ENCODE measurements at regions not wholly inside any gene's neighbourhood (a gene's known extent, or its start where the extent isn't known, plus 50 kb on each side); places are given as distances from the start of the nearest gene placed in this dataset.
"Not testable (repeated sequence)": the region's sequence is repeated elsewhere in the genome, so short reads cannot be mapped to it uniquely, and the experiment has no call there.

DNA sequence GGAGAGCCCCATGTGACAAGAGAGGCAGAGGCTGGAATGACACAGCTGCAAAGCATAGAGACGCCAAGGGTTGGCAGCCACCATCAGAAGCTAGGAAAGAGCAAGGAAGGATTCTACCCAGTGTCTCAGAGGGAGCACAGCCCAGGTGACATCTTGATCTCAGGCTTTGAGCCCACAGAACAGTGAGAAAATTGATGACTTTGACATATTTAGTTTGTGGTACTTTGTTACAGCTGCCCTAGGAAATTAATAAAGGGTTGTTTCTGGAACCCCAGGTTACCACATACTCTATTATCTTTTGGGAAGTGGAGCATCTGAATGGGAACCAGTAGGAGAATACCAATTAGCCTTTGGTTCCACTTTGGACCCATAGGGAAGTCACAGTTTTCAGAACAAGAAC is 231.7 kb downstream of the ZNF621 start:
- no peak for DNase-seq

- DNase-seq, result not testable (repeated sequence)
Measured at GRCh38 chr3:40762771-40763170, 238.0 kb downstream of the ZNF621 start.

DNA sequence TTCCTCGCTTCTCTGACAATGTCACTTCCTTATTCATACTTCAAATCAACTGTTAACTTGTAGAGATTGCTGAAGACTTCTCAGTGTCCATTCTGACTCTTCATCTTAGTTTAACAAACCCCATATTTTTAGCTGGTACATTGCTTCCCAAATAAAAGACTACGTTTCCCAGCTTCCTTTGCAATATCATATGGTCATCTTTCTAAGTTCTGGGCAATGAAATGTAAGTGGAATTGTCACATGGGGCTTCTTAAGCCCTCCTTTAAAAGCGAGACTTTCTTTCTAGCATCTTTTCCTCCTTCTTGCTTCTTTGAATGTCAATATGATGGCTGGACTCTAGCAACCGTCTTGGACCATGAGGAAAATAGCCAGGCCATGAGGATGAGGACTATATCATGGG is 239.0 kb downstream of the ZNF621 start:
- no peak for DNase-seq

DNA sequence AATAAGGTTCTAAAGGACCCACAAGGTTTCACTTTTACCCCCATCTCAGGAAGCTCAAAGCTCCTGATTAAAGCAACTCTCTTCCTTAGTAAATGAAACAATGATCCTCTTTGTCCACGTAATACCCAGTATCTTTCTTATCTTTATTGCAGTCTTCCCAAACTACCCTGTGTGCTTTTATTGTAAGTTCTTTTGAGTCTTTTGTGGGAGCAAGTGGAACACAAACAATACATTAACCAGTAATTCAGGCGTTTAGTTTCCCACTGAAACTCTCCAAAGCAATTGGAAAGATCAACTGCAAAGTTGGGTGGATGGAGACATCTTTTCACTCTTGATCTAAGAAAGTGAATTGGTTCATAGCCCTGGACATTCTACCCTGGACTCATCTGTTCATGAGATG is 240.0 kb downstream of the ZNF621 start:
- no peak for DNase-seq

- no peak for DNase-seq
Measured at GRCh38 chr3:40765884-40766283, 241.1 kb downstream of the ZNF621 start.

- DNase-seq, result no peak
Measured at GRCh38 chr3:40766396-40766795, 241.6 kb downstream of the ZNF621 start.

DNA sequence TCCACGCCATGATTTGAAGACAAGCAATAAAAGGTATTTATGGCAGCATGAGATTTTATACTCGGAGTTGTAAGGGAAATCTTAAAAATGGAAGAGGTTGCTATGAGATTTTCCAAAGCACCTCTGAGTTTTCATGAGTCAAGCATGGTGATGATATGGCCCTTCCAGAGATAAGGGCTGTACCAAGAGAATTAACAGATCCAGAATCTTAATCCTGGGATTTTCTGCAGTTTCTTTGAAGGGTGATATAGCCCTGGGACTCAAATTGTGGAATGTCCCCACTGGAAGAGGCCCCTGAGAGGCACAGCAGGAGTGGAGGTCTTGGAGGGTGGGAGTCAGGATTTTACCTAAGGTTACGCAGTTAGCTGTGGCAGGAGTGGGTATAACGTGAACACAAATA is 243.3 kb downstream of the ZNF621 start:
- DNase-seq, result no peak

DNA sequence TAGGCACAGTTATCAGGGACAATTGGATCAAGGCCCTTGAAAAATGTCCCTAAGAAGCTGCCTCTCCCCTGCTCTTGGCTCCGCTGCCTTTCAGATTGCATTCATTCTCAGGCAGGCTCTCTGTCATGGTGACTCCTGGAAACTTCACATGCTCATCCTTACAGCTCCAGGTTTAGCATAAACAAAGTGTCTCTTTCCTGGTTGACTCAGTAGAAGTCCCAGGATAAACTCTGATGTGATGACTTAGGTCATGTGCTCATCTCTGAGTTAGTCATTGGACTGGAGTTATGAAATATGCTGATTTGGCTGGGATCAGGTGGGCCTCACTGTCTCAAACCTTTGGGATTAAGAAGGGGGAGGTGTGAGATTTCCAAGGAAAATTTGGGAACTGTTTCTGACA is 243.8 kb downstream of the ZNF621 start:
- DNase-seq, result no peak

- no peak for DNase-seq
Measured at GRCh38 chr3:40770061-40770460, 245.3 kb downstream of the ZNF621 start.

DNA sequence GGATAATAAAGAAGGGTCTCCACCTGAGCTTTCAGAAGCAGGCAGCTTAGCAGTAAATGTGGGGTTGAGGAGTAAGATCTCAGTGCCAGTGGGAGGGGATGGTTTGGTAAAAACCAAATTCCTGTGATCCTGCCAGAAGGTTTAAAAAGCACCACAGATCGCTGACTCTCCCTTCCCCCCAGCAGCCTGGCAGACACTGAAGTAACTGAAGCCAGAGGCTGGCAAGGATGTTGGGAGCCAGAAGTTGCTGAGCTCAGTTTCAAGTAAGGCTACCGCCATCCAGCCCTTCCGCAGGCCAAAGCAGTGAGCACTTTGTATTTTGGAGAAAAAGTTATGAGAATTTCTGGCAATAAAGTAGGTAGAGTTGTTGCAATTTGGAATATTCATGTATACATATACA is 246.4 kb downstream of the ZNF621 start:
- no peak for DNase-seq

DNA sequence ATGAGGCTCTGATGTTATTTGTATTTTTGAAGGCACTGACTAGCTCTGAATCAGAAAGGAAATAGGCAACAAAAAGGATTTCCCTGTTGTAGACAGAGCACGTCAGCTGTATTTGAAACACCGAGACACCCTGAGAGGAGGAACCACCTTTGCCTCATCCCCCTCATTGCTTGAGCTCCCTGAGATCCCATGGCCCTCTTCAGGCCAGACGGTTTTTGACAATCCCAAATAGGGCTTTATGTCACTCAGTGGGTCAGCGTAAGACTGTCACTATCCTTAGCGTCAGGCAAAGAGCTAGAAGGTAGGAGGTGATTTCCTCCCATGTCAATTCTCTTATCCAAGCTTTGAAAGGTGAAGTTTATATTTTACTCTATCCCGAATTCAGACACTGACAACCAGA is 254.3 kb downstream of the ZNF621 start:
- no peak for DNase-seq

- no peak for DNase-seq
Measured at GRCh38 chr3:40780291-40780924, 255.6 kb downstream of the ZNF621 start.

DNA sequence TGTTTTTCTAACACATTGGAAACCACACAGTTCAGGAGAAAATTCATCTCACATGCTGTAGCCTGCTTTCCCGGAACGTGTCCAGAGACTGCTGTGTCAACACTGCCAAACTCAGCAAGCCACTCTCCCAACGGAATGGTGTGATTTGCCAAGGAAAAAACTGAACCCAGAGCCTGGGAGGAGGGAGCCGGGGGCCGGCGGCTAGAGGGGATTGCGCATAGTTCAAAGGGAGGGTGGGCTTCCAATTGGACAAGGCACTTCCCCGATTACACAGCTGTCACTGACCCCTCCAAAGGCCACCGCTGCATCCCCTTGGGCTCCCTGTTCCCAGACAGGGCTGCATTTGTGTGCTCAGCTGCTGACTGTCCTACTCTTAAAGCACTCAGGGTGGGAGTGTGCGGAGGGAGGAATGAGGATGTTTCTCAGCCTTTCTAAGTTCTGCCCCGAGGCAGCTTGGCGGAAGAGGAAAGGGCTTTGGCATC is 256.2 kb downstream of the ZNF621 start:
- no peak for DNase-seq

DNA sequence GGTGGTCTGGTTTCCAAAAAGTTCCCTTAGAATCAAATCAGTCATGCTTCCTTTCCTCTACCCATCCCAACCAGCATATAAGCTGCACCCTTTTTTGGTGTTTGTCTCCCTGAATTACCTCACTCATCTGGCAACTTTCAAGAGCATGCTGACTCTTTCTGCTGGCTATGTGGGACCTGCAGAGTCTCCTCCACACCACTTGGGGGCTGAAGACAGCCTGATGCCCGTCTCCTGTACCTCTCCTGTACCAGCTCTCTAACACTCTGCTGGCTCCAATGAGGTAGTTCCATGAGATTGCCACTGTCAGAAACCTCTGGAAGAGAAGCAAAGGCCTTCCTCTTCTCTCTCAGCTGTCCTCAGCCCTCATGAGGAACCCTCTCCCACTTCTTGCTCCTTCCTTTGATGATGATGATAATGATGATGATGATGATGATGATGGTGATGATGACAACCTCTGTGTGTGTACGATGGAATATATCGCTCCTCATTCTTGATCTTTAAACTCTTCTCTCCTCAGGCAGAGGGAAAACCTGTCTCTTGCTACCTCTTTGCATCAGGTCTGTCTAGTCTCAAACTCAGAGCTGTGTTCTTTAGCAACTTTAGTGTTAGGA is 257.5 kb downstream of the ZNF621 start:
- DNase-seq, result no peak

DNA sequence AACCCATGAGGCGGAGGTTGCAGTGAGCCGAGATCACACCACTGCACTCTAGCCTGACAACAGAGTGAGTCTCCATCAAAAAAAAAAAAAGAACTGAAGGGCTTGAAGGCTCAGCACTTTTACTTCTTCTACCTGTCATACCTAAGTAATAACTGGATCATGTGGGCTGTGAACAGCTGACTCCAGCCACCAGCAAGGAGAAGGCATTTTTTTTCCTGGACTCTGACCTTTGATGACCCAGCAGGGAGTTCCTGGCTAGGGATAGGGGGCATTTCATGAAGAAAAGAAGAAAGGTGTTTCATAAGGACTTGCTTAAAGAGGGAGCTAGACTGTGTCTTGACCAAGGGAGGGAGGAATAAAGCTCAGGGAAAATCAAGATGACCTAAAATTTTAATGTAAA is 266.0 kb downstream of the ZNF621 start:
- DNase-seq, result no peak

DNA sequence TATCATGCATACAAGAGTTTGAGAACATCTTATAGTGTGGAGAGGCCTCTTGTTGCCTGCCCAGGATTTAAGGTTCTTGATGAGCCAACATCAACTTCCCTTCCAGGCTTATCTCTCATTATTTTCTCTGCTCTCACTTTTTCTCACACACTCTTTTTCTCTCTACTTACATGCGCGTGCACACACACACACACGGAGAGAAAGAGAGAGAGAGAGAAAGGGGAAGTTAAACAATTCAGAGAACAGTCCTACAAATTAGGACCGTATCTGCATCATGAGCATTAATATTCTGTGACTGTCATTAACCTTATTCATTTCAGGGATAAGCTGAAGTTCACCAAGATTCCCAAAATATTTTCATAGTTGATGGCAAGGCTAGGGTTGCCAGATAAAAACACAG is 269.0 kb downstream of the ZNF621 start:
- no peak for DNase-seq

DNA sequence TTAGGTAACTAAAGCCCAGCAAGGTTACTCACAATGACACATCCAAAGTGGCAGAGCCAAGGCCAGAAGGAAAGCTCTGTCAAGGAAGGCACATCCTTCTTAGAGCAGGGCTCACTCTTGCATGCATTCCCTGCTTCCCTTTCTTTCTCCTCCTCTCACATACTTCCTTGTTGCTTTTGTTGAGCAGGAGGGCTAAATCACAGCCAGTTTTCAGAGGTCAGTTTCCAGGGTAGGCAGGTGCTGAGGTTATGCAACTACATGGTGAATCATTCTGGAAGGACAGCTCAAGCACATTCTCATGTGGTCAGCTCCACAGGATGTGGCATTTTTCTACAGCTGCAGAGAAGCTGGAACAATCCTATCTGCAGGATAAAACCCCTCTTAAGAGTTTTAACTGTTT is 275.6 kb downstream of the ZNF621 start:
- DNase-seq, result no peak

DNA sequence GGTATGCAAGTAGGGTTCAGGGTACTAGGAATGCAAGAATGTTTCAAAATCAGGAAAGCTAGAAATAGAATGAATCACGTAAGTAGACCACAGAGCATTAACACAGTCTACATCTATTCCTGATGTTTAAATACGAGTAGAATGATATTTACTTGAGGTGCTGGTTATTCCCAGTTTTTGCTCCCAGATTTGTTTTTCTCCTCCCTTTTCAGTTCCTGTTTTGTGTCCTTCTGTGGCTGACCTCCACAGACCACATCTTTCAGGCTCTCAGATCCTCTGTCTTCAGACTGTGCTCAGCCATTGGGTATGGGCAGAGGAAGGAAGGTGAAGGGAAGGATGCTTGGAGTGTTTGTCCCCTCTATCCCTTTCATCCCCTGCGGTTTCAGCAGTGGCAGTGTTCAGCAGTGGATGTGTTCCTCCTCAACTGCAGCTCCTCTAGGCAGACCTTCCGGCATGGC is 276.6 kb downstream of the ZNF621 start:
- DNase-seq, result no peak

GRCh38 chr3:40803311-40803710 is 278.6 kb downstream of the ZNF621 start:
- DNase-seq, result no peak

DNA sequence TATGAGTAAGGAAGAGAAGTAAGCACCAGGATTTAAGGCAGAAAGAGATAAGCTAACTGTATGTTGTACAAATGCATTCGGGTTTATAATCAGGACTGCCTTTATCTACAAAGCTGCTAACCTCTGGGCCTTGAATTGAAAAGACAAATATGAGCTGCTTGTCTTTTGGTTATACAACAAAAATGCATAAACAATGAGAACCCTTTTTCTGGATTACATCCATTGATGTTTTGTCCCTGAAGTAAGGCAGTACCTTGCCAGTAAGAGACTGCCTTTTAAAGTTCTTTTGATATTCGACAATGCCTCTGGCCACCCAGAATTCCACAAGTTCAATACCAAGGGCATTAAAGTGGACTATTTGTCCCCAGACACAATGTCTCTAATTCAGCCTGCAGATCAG is 280.7 kb downstream of the ZNF621 start:
- no peak for DNase-seq

DNA sequence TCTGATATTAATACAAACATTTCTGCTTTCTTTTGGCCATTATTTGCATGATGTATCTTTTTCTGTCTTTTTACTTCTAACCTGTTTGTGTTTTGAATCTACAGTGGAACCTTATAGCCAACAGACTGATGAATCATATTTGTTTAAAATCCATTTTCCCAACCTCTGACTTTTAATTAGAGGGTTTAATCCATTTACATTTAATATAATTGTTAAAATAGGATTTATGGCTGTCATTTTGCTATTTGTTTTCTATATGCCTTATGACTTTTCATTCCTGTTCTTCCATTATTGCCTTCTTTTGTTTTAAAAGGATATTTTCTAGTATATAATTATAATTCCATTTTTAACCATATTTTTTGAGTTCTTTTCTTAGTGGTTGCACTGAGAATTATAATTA is 286.1 kb downstream of the ZNF621 start:
- DNase-seq, result no peak

DNA sequence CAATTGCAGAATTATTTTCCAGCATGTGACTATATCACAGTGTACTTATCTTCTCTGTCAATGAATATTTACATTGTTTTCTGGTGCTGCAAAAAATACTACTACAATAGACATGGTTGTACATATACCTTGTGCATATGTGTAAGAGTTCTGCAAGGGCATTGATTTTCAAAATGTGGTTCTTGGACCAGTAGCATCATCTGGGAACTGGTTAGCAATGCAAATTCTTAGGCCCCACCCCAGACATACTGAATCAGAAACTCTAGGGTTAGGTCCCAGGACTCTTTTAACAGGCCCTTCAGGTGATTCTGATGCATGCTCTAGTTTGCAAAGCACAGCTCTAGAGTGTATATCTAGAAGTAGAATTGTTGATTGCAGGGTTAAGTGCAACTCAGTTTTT is 292.3 kb downstream of the ZNF621 start:
- no peak for DNase-seq

GRCh38 chr3:40821315-40821714 is 296.6 kb downstream of the ZNF621 start:
- no peak for DNase-seq

DNA sequence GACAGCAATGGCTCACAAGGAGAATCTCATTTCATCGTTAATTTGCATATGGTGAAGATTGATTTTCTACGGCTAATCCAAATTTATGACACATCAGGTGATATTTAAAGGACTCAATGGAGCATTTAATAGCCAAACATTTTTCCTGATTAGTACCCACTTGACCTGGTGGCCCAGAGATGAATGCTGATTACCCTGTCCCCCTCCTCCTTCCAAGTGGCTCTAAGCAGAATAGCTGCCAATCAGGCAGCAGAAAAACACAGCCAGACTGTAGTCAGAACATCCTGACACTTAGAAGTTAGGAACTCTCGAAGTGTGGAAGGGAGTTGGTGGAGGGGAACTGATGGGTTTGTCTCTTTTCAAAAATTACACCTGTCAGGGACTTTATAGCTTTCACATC is 302.5 kb downstream of the ZNF621 start:
- no peak for DNase-seq
